ENCODE measurements at regions not wholly inside any gene's neighbourhood (a gene's known extent, or its start where the extent isn't known, plus 50 kb on each side); places are given as distances from the start of the nearest gene placed in this dataset.

DNA sequence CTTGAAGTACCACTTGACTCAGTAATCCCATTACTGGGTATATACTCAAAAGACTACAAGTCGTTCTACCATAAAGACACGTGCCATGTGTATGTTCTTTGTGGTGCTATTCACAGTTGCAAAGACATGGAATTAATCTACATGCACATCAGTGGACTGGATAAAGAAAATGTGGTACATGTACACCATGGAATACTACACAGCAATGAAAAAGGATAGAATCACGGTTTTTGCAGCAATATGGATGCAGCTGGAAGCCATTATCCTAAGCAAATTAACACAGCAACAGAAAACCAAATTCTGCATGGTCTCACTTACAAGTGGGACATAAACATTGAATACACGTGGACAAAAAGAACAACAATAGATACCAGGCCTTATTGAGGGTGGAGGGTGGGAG lies 583.4 kb upstream of the CELF2 start:
- TF ChIP-seq, protein P1, sequence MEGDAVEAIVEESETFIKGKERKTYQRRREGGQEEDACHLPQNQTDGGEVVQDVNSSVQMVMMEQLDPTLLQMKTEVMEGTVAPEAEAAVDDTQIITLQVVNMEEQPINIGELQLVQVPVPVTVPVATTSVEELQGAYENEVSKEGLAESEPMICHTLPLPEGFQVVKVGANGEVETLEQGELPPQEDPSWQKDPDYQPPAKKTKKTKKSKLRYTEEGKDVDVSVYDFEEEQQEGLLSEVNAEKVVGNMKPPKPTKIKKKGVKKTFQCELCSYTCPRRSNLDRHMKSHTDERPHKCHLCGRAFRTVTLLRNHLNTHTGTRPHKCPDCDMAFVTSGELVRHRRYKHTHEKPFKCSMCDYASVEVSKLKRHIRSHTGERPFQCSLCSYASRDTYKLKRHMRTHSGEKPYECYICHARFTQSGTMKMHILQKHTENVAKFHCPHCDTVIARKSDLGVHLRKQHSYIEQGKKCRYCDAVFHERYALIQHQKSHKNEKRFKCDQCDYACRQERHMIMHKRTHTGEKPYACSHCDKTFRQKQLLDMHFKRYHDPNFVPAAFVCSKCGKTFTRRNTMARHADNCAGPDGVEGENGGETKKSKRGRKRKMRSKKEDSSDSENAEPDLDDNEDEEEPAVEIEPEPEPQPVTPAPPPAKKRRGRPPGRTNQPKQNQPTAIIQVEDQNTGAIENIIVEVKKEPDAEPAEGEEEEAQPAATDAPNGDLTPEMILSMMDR (IDR thresholded peaks at IDR 0.05) = no peak
- TF ChIP-seq EP300 (IDR thresholded peaks at IDR 0.05) (no peak), RFX5 (IDR thresholded peaks at IDR 0.05) (no peak), JUNB (IDR thresholded peaks at IDR 0.05) (no peak), CHD2 (IDR thresholded peaks at IDR 0.05; ENCODE audit: low read length, partially characterized antibody) (no peak), CBX2 (IDR thresholded peaks at IDR 0.05; ENCODE audit: borderline replicate concordance, low read depth) (no peak), POLR2AphosphoS2 (conservative IDR thresholded peaks at IDR 0.05; ENCODE audit: low read length) (no peak), POLR2A (IDR thresholded peaks at IDR 0.05; ENCODE audit: low read length) (no peak), SMC3 (IDR thresholded peaks at IDR 0.05) (no peak), RAD21 (conservative IDR thresholded peaks at IDR 0.05 in 1 of 2, IDR thresholded peaks at IDR 0.05 in 1 of 2) (no peak), NR3C1 (IDR thresholded peaks at IDR 0.05) (no peak)
- TF ChIP-seq, protein P2, sequence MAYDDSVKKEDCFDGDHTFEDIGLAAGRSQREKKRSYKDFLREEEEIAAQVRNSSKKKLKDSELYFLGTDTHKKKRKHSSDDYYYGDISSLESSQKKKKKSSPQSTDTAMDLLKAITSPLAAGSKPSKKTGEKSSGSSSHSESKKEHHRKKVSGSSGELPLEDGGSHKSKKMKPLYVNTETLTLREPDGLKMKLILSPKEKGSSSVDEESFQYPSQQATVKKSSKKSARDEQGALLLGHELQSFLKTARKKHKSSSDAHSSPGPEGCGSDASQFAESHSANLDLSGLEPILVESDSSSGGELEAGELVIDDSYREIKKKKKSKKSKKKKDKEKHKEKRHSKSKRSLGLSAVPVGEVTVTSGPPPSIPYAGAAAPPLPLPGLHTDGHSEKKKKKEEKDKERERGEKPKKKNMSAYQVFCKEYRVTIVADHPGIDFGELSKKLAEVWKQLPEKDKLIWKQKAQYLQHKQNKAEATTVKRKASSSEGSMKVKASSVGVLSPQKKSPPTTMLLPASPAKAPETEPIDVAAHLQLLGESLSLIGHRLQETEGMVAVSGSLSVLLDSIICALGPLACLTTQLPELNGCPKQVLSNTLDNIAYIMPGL (CRISPR knock-in tag; IDR thresholded peaks at IDR 0.05; ENCODE audit: borderline replicate concordance) = no peak
- TF ChIP-seq, protein P3, sequence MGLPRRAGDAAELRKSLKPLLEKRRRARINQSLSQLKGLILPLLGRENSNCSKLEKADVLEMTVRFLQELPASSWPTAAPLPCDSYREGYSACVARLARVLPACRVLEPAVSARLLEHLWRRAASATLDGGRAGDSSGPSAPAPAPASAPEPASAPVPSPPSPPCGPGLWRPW (IDR thresholded peaks at IDR 0.05) = no peak
